ENCODE measurements at regions not wholly inside any gene's neighbourhood (a gene's known extent, or its start where the extent isn't known, plus 50 kb on each side); places are given as distances from the start of the nearest gene placed in this dataset.
"Not testable (repeated sequence)": the region's sequence is repeated elsewhere in the genome, so short reads cannot be mapped to it uniquely, and the experiment has no call there.

DNA sequence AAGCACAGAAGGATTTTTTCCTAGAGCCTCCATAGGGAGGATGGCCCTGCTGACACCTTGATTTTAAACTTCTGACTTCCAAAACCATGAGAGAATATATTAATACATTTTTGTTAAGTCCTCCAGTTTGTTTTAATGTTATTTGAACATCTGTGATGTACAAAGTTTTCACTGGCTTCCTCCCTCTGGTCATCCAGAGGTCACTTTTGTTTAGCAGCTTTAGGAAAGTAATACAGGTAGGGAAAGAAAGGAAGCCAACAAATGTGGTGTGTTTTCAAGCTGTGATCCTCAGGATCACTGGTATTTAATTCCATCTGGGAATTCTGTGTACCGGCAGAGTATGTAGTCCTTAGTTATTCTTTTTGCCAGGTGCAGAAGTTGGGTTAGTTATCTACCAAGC, 488.8 kb upstream of the ATXN8OS start:
- Histone ChIP-seq H3K4me1 (ENCODE audit: control insufficient read depth, low read length) (no peaks in the 10 kb centered on the region), H3K79me2 (ENCODE audit: control insufficient read depth, low read length) (no peaks in the 10 kb centered on the region), H3F3A (ENCODE audit: control insufficient read depth, insufficient read depth) (no peaks in the 10 kb centered on the region), H3K9me2 (replicated peaks; ENCODE audit: control insufficient read depth, low read length) (no peaks in the 10 kb centered on the region), H3K27ac (ENCODE audit: low read depth, low read length) (no peak overlapping the region), H3K36me3 (ENCODE audit: control insufficient read depth, low read length) (no peaks in the 10 kb centered on the region), H4K20me1 (ENCODE audit: control insufficient read depth, insufficient read depth, low read depth, low read length) (no peaks in the 10 kb centered on the region), H3K4me2 (ENCODE audit: low read length) (no peak overlapping the region), H3K9me3 (ENCODE audit: control insufficient read depth, insufficient read depth, low read length) (no peaks in the 10 kb centered on the region), H3K4me3 (ENCODE audit: low read length) (no peak overlapping the region), H3K27me3 (ENCODE audit: control insufficient read depth, low read length) (no peaks in the 10 kb centered on the region)
- TF ChIP-seq, protein P1, sequence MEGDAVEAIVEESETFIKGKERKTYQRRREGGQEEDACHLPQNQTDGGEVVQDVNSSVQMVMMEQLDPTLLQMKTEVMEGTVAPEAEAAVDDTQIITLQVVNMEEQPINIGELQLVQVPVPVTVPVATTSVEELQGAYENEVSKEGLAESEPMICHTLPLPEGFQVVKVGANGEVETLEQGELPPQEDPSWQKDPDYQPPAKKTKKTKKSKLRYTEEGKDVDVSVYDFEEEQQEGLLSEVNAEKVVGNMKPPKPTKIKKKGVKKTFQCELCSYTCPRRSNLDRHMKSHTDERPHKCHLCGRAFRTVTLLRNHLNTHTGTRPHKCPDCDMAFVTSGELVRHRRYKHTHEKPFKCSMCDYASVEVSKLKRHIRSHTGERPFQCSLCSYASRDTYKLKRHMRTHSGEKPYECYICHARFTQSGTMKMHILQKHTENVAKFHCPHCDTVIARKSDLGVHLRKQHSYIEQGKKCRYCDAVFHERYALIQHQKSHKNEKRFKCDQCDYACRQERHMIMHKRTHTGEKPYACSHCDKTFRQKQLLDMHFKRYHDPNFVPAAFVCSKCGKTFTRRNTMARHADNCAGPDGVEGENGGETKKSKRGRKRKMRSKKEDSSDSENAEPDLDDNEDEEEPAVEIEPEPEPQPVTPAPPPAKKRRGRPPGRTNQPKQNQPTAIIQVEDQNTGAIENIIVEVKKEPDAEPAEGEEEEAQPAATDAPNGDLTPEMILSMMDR (IDR thresholded peaks at IDR 0.05; ENCODE audit: low read depth, low read length, poor library complexity, severe bottlenecking): no peak
- TF ChIP-seq EZH2phosphoT487 (IDR thresholded peaks at IDR 0.05; ENCODE audit: borderline replicate concordance, low read length): no peak

DNA sequence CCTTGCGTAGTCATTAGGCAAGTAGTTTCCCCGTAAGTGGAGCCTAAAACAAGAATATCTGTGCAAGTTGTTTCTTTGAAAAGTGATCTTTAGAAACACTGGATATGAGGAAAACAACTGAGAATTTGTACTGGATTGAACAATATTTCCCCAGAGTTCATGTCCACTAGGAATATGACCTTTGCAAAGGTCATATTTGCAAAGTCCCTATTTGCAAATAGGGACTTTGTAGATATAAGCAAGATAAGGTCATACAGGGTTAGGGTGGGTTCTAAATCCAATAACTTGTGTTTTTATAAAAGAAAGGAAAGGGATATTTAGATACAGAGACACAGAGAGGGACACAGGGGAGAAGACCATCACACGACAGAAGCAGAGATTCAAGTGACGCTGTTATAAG, 489.2 kb upstream of the ATXN8OS start:
- TF ChIP-seq, protein P1 (IDR thresholded peaks at IDR 0.05; ENCODE audit: low read depth, low read length, poor library complexity, severe bottlenecking): no peak

DNA sequence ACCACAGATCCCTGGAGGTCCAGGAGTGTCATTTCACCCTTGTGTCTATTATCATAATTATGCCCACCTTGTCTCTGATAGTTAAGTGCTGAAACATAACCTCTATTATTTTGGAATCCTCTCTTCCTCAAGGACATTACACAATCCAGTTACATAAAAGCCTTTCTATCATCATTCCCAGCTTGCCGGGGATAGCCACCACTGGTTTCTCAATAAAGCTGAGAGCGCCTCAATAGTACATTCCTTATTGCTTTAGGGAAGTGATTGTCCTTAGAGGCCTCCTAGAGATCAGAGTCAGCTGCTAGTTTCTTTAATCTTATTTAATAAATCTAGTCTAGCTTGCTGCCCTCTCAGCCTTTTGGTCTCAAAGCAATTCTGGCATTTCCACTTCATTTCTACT, 490.0 kb upstream of the ATXN8OS start:
- H3F3A ChIP-seq (ENCODE audit: control insufficient read depth, insufficient read depth): no peaks in the 10 kb centered on the region
- H4K20me1 ChIP-seq (ENCODE audit: control insufficient read depth, insufficient read depth, low read depth, low read length): no peaks in the 10 kb centered on the region
- H3K36me3 ChIP-seq (ENCODE audit: control insufficient read depth, low read length): no peaks in the 10 kb centered on the region
- no peak overlapping the region for H3K27ac ChIP-seq (ENCODE audit: low read depth, low read length)
- H3K4me3 ChIP-seq (ENCODE audit: low read length): no peak overlapping the region
- no peaks in the 10 kb centered on the region for H3K9me2 ChIP-seq (replicated peaks; ENCODE audit: control insufficient read depth, low read length)
- H3K4me2 ChIP-seq (ENCODE audit: low read length): no peak overlapping the region
- TF ChIP-seq, protein P1 (IDR thresholded peaks at IDR 0.05; ENCODE audit: low read depth, low read length, poor library complexity, severe bottlenecking): no peak
- no peaks in the 10 kb centered on the region for H3K27me3 ChIP-seq (ENCODE audit: control insufficient read depth, low read length)
- no peaks in the 10 kb centered on the region for H3K79me2 ChIP-seq (ENCODE audit: control insufficient read depth, low read length)
- no peaks in the 10 kb centered on the region for H3K4me1 ChIP-seq (ENCODE audit: control insufficient read depth, low read length)
- H3K9me3 ChIP-seq (ENCODE audit: control insufficient read depth, insufficient read depth, low read length): no peaks in the 10 kb centered on the region

More for the DNA sequence above, 489.2 kb upstream of the ATXN8OS start:
- Histone ChIP-seq H3K36me3 (ENCODE audit: control insufficient read depth, low read length) (no peaks in the 10 kb centered on the region), H3F3A (ENCODE audit: control insufficient read depth, insufficient read depth) (no peaks in the 10 kb centered on the region), H3K4me1 (ENCODE audit: control insufficient read depth, low read length) (no peaks in the 10 kb centered on the region), H3K9me2 (replicated peaks; ENCODE audit: control insufficient read depth, low read length) (no peaks in the 10 kb centered on the region), H3K9me3 (ENCODE audit: control insufficient read depth, insufficient read depth, low read length) (no peaks in the 10 kb centered on the region), H3K4me2 (ENCODE audit: low read length) (no peak overlapping the region), H3K27ac (ENCODE audit: low read depth, low read length) (no peak overlapping the region), H4K20me1 (ENCODE audit: control insufficient read depth, insufficient read depth, low read depth, low read length) (no peaks in the 10 kb centered on the region), H3K27me3 (ENCODE audit: control insufficient read depth, low read length) (no peaks in the 10 kb centered on the region), H3K4me3 (ENCODE audit: low read length) (no peak overlapping the region), H3K79me2 (ENCODE audit: control insufficient read depth, low read length) (no peaks in the 10 kb centered on the region)

DNA sequence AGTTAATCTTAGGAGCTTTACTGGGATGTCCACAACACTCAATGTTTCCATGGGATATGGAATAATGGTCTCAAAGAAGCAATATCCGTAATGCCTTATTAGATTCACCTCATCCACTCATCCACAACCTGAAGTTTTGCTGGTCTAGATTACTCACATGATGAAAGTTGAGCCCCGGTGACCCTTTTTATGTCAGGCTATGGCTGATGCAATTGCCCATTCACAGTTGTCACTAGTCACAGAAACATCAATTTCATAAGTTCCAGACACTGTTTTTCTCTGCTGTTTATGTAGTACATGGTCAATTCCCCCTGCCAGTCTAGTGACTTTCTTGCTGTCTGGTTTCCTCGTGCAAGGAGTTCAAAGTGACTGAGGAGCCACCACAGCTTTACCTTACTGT, 491.2 kb upstream of the ATXN8OS start:
- no peaks in the 10 kb centered on the region for H3K36me3 ChIP-seq (ENCODE audit: control insufficient read depth, low read length)
- no peak overlapping the region for H3K27ac ChIP-seq (ENCODE audit: low read depth, low read length)
- H3K79me2 ChIP-seq (ENCODE audit: control insufficient read depth, low read length): no peaks in the 10 kb centered on the region
- no peaks in the 10 kb centered on the region for H3F3A ChIP-seq (ENCODE audit: control insufficient read depth, insufficient read depth)
- no peaks in the 10 kb centered on the region for H3K4me1 ChIP-seq (ENCODE audit: control insufficient read depth, low read length)
- no peaks in the 10 kb centered on the region for H3K9me3 ChIP-seq (ENCODE audit: control insufficient read depth, insufficient read depth, low read length)
- H3K4me3 ChIP-seq (ENCODE audit: low read length): no peak overlapping the region
- no peak overlapping the region for H3K4me2 ChIP-seq (ENCODE audit: low read length)
- H3K9me2 ChIP-seq (replicated peaks; ENCODE audit: control insufficient read depth, low read length): no peaks in the 10 kb centered on the region
- no peaks in the 10 kb centered on the region for H4K20me1 ChIP-seq (ENCODE audit: control insufficient read depth, insufficient read depth, low read depth, low read length)
- no peak for TF ChIP-seq EZH2phosphoT487 (IDR thresholded peaks at IDR 0.05; ENCODE audit: borderline replicate concordance, low read length)
- TF ChIP-seq, protein P1 (IDR thresholded peaks at IDR 0.05; ENCODE audit: low read depth, low read length, poor library complexity, severe bottlenecking): no peak
- H3K27me3 ChIP-seq (ENCODE audit: control insufficient read depth, low read length): no peaks in the 10 kb centered on the region

DNA sequence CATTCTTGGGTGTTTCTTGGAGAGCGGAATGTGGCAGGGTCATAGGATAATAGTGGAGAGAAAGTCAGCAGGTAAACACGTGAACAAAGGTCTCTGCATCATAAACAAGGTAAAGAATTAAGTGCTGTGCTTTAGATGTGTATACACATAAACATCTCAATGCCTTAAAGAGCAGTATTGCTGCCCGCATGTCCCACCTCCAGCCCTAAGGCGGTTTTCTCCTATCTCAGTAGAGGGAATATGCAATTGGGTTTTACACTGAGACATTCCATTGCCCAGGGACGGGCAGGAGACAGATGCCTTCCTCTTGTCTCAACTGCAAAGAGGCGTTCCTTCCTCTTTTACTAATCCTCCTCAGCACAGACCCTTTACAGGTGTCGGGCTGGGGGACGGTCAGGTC, 492.6 kb upstream of the ATXN8OS start:
- not testable (repeated sequence) for H3K9me2 ChIP-seq (replicated peaks; ENCODE audit: control insufficient read depth, low read length); H3K27ac ChIP-seq (ENCODE audit: low read depth, low read length); H3K9me3 ChIP-seq (ENCODE audit: control insufficient read depth, insufficient read depth, low read length); H3K4me1 ChIP-seq (ENCODE audit: control insufficient read depth, low read length); H3K27me3 ChIP-seq (ENCODE audit: control insufficient read depth, low read length); H4K20me1 ChIP-seq (ENCODE audit: control insufficient read depth, insufficient read depth, low read depth, low read length); H3F3A ChIP-seq (ENCODE audit: control insufficient read depth, insufficient read depth); H3K4me3 ChIP-seq (ENCODE audit: low read length); H3K79me2 ChIP-seq (ENCODE audit: control insufficient read depth, low read length); H3K4me2 ChIP-seq (ENCODE audit: low read length); H3K36me3 ChIP-seq (ENCODE audit: control insufficient read depth, low read length)

Measured in DOHH2 (cell line).